ENCODE measurements at regions not wholly inside any gene's neighbourhood (a gene's known extent, or its start where the extent isn't known, plus 50 kb on each side); places are given as distances from the start of the nearest gene placed in this dataset.

GRCh38 chr14:97592341-97592980 lies 795.3 kb downstream of the VRK1 start:
- no peak overlapping the region for H3K14ac ChIP-seq (ENCODE audit: low read length)
- no peak overlapping the region for H3K27ac ChIP-seq (ENCODE audit: low read depth, low read length)
- no peak overlapping the region for H2BK5ac ChIP-seq (ENCODE audit: low read depth, low read length, poor library complexity)
- H2BK120ac ChIP-seq (ENCODE audit: insufficient read depth, low read length, poor library complexity) = no peak overlapping the region
- no peak overlapping the region for H3K4me3 ChIP-seq (ENCODE audit: low read depth, low read length)
- no peaks in the 10 kb centered on the region for H3K9me3 ChIP-seq (ENCODE audit: insufficient read depth, low read depth, low read length)
- H3K79me1 ChIP-seq (ENCODE audit: low read length) = no peaks in the 10 kb centered on the region
- no CpG with 5 or more reads among the region's 5 CpGs for WGBS (ENCODE audit: extremely low coverage, insufficient coverage, insufficient read length)
- no peak overlapping the region for H2AK5ac ChIP-seq (ENCODE audit: low read length)
- no peaks in the 10 kb centered on the region for H3K36me3 ChIP-seq (ENCODE audit: control insufficient read depth in 1 of 2, insufficient read depth in 2 of 2, low read length in 2 of 2)
- H4K91ac ChIP-seq (ENCODE audit: low read depth, low read length) = no peak overlapping the region
- no peak overlapping the region for H3K23ac ChIP-seq (ENCODE audit: low read length)
- no peaks in the 10 kb centered on the region for H3K79me2 ChIP-seq (ENCODE audit: control insufficient read depth, insufficient read depth, low read length, poor library complexity)
- H3K4me2 ChIP-seq (ENCODE audit: low read length) = no peak overlapping the region
- no peak overlapping the region for H4K8ac ChIP-seq (ENCODE audit: low read depth, low read length)
- H4K12ac ChIP-seq (ENCODE audit: low read depth, low read length) = no peak overlapping the region
- H3K18ac ChIP-seq (ENCODE audit: low read length) = no peak overlapping the region
- H3K4ac ChIP-seq (ENCODE audit: low read depth, low read length) = no peak overlapping the region
- DNase-seq = no peak
- H3K27me3 ChIP-seq (ENCODE audit: insufficient read depth, low read length) = no peaks in the 10 kb centered on the region
- H2BK12ac ChIP-seq (ENCODE audit: low read length) = no peak overlapping the region
- no peaks in the 10 kb centered on the region for H3K4me1 ChIP-seq (ENCODE audit: control insufficient read depth in 1 of 2, insufficient read depth in 2 of 2, low read length in 2 of 2)
- H2AFZ ChIP-seq (ENCODE audit: insufficient read depth, low read length, poor library complexity) = no peak overlapping the region
- H3K9ac ChIP-seq (ENCODE audit: low read length) = no peak overlapping the region

DNA sequence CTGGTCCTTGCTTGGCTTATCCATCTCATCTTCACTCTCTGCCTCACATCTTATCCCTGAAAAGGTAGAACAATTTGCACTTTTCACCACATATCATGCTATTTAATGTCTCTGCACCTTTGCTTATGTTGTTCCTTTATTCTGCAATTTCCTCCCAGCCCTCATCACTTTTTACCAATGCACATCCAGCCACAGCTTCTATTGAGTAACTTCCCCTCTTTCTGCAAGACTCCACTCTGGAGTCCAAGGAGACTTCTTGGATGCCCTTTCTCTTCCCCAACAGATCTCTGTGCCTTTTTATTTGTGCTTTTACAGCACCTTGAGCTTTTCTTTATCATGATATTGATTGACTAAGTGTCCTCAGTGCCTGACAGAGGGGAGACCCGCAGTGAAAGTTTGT lies 797.1 kb downstream of the VRK1 start:
- H2BK5ac ChIP-seq (ENCODE audit: low read depth, low read length, poor library complexity) = no peak overlapping the region
- H3K79me2 ChIP-seq (ENCODE audit: control insufficient read depth, insufficient read depth, low read length, poor library complexity) = no peaks in the 10 kb centered on the region
- H3K4me1 ChIP-seq (ENCODE audit: control insufficient read depth in 1 of 2, insufficient read depth in 2 of 2, low read length in 2 of 2) = no peaks in the 10 kb centered on the region
- no peak overlapping the region for H3K14ac ChIP-seq (ENCODE audit: low read length)
- H3K79me1 ChIP-seq (ENCODE audit: low read length) = no peaks in the 10 kb centered on the region
- no peak overlapping the region for H4K8ac ChIP-seq (ENCODE audit: low read depth, low read length)
- H3K9ac ChIP-seq (ENCODE audit: low read length) = no peak overlapping the region
- no peak overlapping the region for H3K27ac ChIP-seq (ENCODE audit: low read depth, low read length)
- no peaks in the 10 kb centered on the region for H3K36me3 ChIP-seq (ENCODE audit: control insufficient read depth in 1 of 2, insufficient read depth in 2 of 2, low read length in 2 of 2)
- no peak overlapping the region for H4K91ac ChIP-seq (ENCODE audit: low read depth, low read length)
- no peak for DNase-seq
- H4K12ac ChIP-seq (ENCODE audit: low read depth, low read length) = no peak overlapping the region
- no peak overlapping the region for H2AK5ac ChIP-seq (ENCODE audit: low read length)
- no peak overlapping the region for H2BK12ac ChIP-seq (ENCODE audit: low read length)
- H3K4ac ChIP-seq (ENCODE audit: low read depth, low read length) = no peak overlapping the region
- H3K18ac ChIP-seq (ENCODE audit: low read length) = no peak overlapping the region
- no peak overlapping the region for H2BK120ac ChIP-seq (ENCODE audit: insufficient read depth, low read length, poor library complexity)
- H3K4me2 ChIP-seq (ENCODE audit: low read length) = no peak overlapping the region
- H3K23ac ChIP-seq (ENCODE audit: low read length) = no peak overlapping the region
- H3K4me3 ChIP-seq (ENCODE audit: low read depth, low read length) = no peak overlapping the region
- H3K27me3 ChIP-seq (ENCODE audit: insufficient read depth, low read length) = no peaks in the 10 kb centered on the region
- WGBS (ENCODE audit: extremely low coverage, insufficient coverage, insufficient read length) = no CpG with 5 or more reads among the region's 1 CpG
- H2AFZ ChIP-seq (ENCODE audit: insufficient read depth, low read length, poor library complexity) = no peak overlapping the region
- no peaks in the 10 kb centered on the region for H3K9me3 ChIP-seq (ENCODE audit: insufficient read depth, low read depth, low read length)

DNA sequence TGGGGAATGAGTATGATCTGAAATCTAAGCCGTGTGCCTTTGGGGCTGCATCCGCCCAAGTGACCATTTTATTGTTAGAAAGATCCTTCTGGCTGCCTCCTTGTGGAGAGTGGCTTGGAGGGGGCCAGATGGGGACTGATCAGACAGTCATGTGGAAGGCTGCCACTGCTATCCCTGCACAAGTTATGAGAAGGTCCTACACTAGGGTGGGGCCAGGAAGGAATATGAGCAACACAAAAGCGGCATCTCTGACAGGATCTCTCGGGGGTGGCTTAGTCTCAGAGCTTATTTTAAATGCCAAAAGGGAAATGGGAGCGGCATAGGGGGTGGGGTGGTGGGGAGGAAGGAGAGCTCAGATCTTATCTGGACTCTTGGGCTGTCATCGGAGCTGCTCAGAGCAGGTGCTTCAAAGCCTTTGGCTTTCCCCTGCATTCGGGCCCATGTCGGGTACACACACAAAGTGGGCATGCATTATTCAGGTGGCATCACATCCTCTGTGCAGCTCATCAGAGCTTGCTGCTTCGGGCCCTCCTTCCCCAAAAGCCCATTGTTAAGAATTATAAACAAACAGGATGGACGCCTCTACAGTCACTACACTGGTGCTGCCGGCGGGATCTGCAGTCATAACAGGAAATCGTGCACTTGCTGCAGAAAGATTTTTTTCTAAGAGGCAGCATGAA lies 805.4 kb downstream of the VRK1 start:
- no peak overlapping the region for H2BK12ac ChIP-seq (ENCODE audit: low read length)
- H3K4me2 ChIP-seq (ENCODE audit: low read length) = no peak overlapping the region
- no peak for DNase-seq
- WGBS (ENCODE audit: extremely low coverage, insufficient coverage, insufficient read length) = no CpG with 5 or more reads among the region's 13 CpGs
- H3K79me2 ChIP-seq (ENCODE audit: control insufficient read depth, insufficient read depth, low read length, poor library complexity) = no peaks in the 10 kb centered on the region
- H3K9ac ChIP-seq (ENCODE audit: low read length) = no peak overlapping the region
- no peaks in the 10 kb centered on the region for H3K9me3 ChIP-seq (ENCODE audit: insufficient read depth, low read depth, low read length)
- no peaks in the 10 kb centered on the region for H3K27me3 ChIP-seq (ENCODE audit: insufficient read depth, low read length)
- no peaks in the 10 kb centered on the region for H3K36me3 ChIP-seq (ENCODE audit: control insufficient read depth in 1 of 2, insufficient read depth in 2 of 2, low read length in 2 of 2)
- no peaks in the 10 kb centered on the region for H3K79me1 ChIP-seq (ENCODE audit: low read length)
- no peak overlapping the region for H3K4ac ChIP-seq (ENCODE audit: low read depth, low read length)
- no peak overlapping the region for H2AFZ ChIP-seq (ENCODE audit: insufficient read depth, low read length, poor library complexity)
- no peak overlapping the region for H4K8ac ChIP-seq (ENCODE audit: low read depth, low read length)
- H3K23ac ChIP-seq (ENCODE audit: low read length) = no peak overlapping the region
- H3K4me1 ChIP-seq (ENCODE audit: control insufficient read depth in 1 of 2, insufficient read depth in 2 of 2, low read length in 2 of 2) = no peaks in the 10 kb centered on the region
- no peak overlapping the region for H3K18ac ChIP-seq (ENCODE audit: low read length)
- H4K91ac ChIP-seq (ENCODE audit: low read depth, low read length) = no peak overlapping the region
- H2BK5ac ChIP-seq (ENCODE audit: low read depth, low read length, poor library complexity) = no peak overlapping the region
- H2BK120ac ChIP-seq (ENCODE audit: insufficient read depth, low read length, poor library complexity) = no peak overlapping the region
- no peak overlapping the region for H3K27ac ChIP-seq (ENCODE audit: low read depth, low read length)
- H2AK5ac ChIP-seq (ENCODE audit: low read length) = no peak overlapping the region
- no peak overlapping the region for H4K12ac ChIP-seq (ENCODE audit: low read depth, low read length)
- no peak overlapping the region for H3K14ac ChIP-seq (ENCODE audit: low read length)
- no peak overlapping the region for H3K4me3 ChIP-seq (ENCODE audit: low read depth, low read length)

GRCh38 chr14:97603201-97603600 lies 806.0 kb downstream of the VRK1 start:
- Histone ChIP-seq H3K4me2 (ENCODE audit: low read length) (no peak overlapping the region), H3K36me3 (ENCODE audit: control insufficient read depth in 1 of 2, insufficient read depth in 2 of 2, low read length in 2 of 2) (no peaks in the 10 kb centered on the region), H3K4ac (ENCODE audit: low read depth, low read length) (no peak overlapping the region), H3K79me1 (ENCODE audit: low read length) (no peaks in the 10 kb centered on the region), H2BK5ac (ENCODE audit: low read depth, low read length, poor library complexity) (no peak overlapping the region), H3K27ac (ENCODE audit: low read depth, low read length) (no peak overlapping the region), H2BK12ac (ENCODE audit: low read length) (no peak overlapping the region), H3K9me3 (ENCODE audit: insufficient read depth, low read depth, low read length) (no peaks in the 10 kb centered on the region), H2AFZ (ENCODE audit: insufficient read depth, low read length, poor library complexity) (no peak overlapping the region), H2AK5ac (ENCODE audit: low read length) (no peak overlapping the region), H3K79me2 (ENCODE audit: control insufficient read depth, insufficient read depth, low read length, poor library complexity) (no peaks in the 10 kb centered on the region), H3K14ac (ENCODE audit: low read length) (no peak overlapping the region), H3K23ac (ENCODE audit: low read length) (no peak overlapping the region), H3K18ac (ENCODE audit: low read length) (no peak overlapping the region), H3K4me3 (ENCODE audit: low read depth, low read length) (no peak overlapping the region), H4K91ac (ENCODE audit: low read depth, low read length) (no peak overlapping the region), H4K12ac (ENCODE audit: low read depth, low read length) (no peak overlapping the region), H3K9ac (ENCODE audit: low read length) (no peak overlapping the region), H4K8ac (ENCODE audit: low read depth, low read length) (no peak overlapping the region), H2BK120ac (ENCODE audit: insufficient read depth, low read length, poor library complexity) (no peak overlapping the region), H3K4me1 (ENCODE audit: control insufficient read depth in 1 of 2, insufficient read depth in 2 of 2, low read length in 2 of 2) (no peaks in the 10 kb centered on the region), H3K27me3 (ENCODE audit: insufficient read depth, low read length) (no peaks in the 10 kb centered on the region)
- no CpG with 5 or more reads among the region's 3 CpGs for WGBS (ENCODE audit: extremely low coverage, insufficient coverage, insufficient read length)
- DNase-seq = no peak
